Middle frontal gyrus (tissue), 1 donor: ENCODE measurements at regions not wholly inside any gene's neighbourhood (a gene's known extent, or its start where the extent isn't known, plus 50 kb on each side); places are given as distances from the start of the nearest gene placed in this dataset.
A peak's percentile ranks its signal among the peaks of the same experiment; 100 is the strongest.
"Not testable (repeated sequence)": the region's sequence is repeated elsewhere in the genome, so short reads cannot be mapped to it uniquely, and the experiment has no call there.

Source experiments
- DNase-seq: peaks from one replicate; pipeline ENCODE4 v3.0.0-alpha.2; 2015; ENCODE audit warnings: low spot score; ENCODE audit errors: extremely low spot score

DNA sequence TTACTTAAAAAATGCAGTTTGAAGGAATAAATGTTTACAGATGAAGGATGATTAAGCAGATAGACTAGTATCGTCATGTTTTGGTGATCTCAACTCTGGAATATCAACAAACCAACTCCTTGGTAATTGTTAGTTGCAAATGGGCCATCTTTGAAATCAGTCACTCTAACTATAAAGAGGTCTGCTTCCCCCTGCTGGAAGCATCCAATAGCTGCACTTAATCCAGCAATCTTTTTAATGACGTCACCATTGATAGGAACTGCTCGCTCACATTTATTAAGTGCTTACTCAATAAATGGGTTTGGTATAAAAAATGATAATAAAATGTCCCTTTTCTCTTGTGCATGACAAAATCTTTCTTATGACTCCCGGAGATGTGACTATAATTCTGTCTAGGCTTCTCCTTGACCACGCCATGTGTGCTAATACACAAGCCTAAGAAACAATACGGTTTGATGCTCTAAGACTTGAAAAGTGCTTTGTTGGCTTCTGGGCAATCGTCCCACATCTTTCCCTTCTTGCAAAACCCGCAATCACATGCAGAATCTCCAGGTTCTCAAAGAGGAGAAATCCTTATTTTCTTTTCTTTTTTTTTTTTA, 227.6 kb upstream of the POU1F1 start:
- DNase-seq, result no peak

DNA sequence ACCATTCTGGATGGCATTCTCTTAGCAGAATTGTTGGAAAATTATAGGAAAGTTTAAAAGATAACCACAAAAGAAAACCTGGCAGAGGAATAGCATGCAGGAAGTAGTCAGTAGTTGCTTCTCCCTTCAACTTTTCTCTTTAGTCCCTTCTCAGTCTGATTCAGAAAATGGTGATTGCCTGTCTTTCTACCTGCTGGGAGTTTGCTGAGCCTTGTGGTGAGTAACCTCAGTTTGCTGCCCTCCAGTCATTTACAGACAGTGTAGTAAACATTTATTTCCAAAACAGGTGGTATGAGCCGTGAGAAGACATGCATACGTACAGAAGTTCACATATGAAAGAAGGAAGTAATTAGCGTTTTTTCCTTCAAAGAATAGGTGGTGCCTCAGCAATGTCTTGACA, 224.7 kb upstream of the POU1F1 start:
- DNase-seq, result no peak

DNA sequence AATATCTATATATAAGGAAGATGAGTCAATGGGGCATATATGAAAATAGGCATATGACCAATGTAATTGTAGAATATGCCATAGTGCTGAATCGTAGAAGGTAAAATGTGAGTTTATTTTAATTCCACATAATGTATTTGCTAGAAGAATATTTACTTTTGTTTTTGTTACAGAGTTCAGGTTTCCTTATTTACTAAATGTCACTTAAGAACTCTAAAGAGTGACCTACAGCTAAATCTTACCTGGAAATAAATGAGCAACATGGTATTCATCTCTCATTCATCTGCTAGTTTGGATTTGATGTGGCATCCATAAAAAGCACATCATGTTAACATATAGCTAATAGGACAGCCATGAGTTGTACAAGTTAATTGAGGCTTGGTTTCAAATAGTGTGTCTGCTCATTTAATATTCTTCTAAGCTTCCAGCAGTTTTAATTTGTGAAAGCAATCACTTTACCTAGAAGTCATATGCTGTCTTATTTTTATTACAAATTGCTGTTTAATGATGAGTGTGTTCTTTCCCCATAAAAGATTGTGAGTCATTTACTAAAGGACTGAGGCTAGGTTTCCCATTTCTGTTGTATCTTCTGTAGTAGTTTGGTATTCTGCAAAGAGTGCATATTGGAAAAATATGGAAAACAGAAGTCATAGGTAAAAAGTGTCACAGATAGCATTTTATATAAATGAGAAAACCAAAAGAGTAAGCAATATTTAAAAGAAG, 222.1 kb upstream of the POU1F1 start:
- DNase-seq, result no peak

DNA sequence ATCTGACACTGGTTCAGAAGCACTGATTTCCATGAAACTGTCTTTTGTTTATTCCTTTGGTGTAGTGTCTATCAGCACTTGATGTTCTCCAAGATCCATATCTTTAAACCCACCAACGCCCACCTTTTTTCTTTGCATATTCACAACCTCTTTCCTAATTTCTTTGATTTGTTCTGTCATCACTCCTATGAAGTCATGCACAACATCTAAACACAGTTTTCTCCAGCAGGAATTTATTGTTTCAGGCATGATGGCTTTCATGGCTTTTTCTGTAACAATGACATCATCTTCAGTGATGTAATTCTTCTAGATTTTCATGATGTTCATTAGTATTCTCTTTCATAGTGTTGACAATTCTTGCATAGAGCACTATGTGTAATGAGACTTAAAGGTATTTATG, 219.6 kb upstream of the POU1F1 start:
- DNase-seq, result no peak

DNA sequence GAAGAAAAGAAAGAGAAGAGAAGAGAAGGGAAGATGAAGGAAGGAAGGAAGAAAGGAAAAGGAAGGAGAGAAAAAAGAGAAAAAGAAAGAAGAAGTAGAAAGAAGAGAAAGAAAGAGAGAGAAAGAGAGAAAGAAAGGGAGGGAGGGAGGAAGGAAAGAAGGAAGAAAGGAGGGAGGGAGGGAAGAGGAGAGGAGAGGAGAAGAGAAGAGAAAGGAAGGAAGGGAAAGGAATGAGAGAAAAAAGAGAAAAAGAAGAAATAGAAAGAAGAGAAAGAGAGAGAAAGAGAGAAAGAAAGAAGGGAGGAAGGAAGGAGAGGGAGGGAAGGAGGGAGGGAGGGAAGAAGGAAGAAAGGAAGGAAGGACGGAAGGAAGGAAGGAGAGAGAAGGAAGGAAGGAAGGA, 217.9 kb upstream of the POU1F1 start:
- no peak for DNase-seq

DNA sequence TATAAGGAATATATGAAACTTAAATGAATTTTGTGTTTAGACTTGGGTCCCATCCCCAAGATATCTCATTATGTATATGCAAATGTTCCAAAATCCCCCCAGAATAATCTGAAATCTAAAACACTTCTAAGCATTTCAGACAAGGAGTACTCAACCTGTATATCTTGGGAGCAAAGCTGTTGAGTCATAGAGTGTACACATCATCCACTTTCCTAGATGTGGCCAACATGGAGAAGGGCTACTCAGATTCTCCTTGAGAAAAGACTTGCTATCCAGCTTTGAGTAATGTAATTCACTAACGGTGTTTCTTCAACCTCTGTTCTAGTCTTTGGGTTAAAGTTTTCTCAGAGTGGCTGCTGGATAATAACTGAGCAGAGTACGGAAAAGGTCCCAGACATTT, 215.5 kb upstream of the POU1F1 start:
- no peak for DNase-seq

DNA sequence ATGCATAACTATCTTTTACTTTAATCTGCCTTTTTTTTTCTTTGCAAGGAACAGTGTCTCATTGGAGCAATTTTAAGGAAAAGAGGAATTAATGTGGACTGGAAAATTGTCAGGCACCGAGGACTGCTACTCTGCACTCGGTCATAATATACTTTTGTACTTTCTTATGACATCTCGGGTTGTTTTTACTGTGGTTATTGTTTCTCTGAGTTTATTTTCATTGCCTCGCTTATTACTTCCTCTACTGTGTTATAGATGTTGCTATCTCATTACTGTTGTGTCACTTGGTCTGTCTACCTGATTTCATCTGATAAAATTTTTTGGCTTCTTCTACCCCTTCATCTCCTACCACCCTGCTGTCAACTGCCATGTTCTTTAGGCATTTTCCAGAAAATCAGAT, 213.5 kb upstream of the POU1F1 start:
- DNase-seq, result no peak

DNA sequence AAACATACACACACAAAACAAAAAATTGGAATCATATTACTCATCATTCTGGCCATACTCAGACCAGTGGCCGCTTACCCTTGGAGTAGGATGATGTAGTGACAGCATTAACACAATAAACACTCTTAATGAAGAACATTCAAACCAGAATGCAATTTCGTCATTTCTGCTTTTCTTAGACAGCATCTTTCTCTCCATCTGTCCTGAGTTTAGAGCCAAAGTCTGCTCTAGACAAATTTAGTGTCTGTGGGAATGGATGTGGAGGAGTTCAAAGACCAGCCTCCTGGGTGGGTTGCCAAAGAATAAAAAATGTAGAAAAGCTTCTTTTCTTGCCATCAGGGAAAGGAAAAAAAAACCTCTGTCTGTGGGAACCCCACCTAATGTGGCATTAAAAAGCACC, 212.4 kb upstream of the POU1F1 start:
- peak; percentile 12 for DNase-seq

DNA sequence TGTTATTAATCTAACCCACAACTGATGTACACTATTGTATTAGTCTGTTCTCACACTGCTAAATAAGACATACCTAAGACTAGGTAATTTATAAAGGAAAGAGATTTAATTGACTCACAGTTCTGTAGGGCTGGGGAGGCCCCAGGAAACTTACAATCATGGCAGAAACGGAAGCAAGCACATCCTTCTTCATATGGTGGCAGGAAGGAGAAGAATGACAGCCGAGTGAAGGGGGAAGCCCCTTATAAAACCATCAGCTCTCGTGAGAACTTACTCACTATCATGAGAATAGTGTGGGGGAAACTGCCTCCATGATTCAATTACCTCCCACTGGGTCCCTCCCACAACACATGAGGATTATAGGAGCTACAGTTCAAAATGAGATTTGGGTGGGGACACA, 210.3 kb upstream of the POU1F1 start:
- not testable (repeated sequence) for DNase-seq

DNA sequence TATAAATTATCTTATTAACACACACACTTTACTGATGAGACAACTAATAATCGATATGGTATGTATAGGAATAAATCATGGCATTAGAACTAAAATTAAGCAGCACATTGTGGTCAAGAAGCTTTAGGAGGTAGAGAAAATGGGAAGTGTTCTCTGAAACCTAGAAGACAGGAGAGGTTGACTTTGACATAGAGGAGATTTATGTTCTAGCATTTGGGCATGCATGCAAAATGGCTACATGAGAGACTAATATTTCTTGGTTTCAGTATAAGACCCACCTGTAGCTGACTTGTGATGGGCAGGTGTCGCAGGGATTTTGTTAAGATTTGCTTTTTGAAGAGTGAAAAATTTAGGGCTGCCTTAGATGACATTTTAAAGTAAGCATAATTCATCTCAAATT, 209.7 kb upstream of the POU1F1 start:
- DNase-seq, result no peak

DNA sequence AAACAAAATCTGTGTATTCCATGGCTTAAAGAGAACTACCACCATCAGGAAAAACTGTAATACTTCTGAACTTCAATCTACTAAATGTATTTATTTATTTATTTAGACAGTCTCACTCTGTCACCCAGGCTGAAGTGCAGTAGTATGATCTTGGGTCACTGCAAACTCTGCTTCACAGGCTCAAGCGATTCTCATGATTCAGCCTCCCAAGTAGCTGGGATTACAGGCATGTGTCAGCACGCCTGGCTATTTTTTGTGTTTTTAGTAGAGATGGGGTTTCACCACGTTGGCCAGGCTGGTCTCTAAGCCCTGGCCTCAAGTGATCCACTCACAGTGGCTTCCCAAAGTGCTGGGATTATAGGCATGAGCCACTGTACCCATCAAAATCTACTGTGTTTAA, 202.3 kb upstream of the POU1F1 start:
- DNase-seq, result no peak

DNA sequence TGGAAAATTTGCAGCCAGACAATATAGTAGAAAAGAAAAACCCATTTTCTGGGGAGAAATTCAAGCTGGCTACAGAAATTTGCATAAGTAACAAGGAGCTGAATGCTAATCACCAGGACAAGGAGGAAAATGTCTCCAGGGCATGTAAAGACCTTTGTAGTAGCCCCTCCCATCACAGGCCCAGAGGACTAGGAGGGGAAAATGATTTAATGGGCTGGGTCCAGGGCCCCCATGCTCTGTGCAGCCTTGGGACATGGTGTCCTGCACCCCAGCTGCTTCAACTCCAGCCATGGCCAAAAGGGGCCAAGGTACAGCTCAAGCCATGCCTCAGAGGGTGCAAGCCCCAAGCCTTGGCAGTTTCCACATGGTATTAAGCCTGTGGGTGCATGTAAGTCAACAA, 197.6 kb upstream of the POU1F1 start:
- DNase-seq, result no peak

DNA sequence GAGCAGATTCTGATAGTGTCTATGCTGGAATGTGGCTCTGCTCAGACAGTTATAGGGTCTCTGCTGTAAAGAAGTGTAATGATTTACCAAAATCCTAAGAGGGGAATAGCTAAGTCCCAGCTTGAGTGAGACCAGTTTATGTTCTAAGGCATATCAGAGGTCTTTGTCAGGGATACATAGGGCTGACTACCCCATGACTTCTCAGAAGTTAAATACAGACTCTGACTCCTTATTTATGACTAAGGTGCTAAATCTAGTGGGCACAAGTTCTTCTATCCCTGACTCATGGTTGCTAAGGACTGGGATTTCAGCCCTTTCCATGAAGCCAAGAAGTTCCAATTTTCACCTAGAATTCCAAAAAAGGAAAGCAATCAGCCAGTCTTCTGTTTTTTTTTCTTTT, 192.6 kb upstream of the POU1F1 start:
- no peak for DNase-seq

DNA sequence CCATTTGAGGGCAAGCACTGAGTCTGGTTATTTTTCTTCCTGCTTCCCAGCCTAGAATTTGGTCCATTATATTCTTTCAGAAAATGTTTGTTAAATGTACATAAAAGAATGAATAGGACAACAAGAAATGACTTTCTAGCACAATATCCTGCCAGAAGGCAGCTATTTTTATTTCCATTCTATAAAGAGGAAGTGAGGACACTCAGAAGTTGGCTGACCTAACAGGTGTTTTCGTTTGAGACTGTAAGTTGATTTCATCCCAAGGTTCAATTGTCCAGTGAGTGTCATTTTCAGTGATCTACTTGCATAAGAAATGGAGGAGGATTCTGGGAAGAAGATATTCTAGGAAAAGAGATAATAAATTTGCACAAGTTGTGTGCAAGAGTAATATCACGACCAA, 191.9 kb upstream of the POU1F1 start:
- no peak for DNase-seq

DNA sequence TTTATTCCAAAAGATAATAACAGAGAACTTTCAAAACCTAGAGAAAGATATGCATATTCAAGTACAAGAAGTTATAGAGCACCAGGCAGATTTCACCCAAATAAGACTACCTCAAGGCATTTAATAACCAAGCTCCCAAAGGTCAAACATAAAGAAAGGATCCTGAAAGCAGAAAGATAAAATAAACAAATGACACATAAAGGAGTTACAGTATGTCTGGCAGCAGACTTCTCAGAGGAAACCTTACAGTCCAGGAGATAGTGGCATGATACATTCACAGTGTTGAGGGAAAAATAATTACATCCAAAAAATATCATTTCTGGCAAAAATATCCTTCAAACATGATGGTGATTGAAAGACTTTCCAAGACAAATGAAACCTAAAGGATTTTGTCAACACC, 185.8 kb upstream of the POU1F1 start:
- DNase-seq, result no peak

DNA sequence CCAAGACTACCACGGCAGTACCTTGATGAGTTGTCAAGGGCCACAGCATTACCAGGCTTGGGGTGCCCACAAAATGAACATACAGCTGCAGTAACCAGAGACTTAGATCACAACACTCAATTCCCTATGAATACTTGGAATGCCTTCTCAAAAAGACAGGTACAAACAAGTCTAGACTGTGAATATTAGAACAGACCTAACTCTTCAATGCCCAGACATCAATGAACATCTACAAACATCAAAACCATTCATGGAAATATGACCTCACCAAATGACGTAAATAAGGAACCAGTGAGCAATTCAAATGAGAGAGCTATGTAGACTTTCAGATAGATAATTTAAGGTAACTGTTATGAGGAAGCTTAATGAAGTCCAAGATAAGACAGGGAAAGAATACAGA, 185.1 kb upstream of the POU1F1 start:
- DNase-seq, result no peak

DNA sequence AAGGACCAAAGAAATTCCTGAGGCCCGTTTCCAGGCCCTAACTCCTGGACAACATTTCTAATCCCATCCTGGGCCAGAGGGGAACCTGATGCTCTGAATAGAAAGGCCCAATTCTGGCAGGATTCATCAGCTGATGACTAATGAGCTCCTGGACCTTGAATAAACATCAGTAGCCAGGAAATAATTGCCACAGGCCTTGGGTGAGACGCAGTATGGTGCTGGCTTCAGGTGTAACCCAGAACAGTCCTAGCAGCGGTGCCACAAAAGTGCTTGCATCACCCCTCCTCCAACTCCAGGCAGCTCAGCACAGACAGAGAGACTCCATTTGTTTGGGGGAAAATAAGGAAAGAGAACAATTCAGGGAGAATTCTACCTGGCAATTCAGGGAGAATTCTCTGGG, 184.7 kb upstream of the POU1F1 start:
- no peak for DNase-seq

DNA sequence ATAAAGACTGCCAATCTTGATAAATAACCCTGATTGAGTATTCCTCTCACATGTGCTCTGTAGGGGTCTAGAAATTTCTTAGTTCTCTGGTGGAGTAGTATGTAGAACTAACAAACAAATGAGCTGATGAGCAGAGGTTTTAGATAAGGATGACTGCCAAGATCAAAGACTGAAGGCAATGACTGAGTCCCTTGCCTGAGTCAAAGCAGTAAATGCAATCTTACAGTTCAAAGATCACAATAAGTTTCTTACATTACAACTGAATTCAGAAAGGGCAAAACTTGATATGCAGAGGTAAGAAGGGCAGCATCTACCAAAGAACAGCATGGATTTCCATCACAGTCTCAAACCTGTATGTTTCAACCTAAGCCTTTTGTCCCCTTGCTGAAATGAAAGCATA, 172.2 kb upstream of the POU1F1 start:
- no peak for DNase-seq

DNA sequence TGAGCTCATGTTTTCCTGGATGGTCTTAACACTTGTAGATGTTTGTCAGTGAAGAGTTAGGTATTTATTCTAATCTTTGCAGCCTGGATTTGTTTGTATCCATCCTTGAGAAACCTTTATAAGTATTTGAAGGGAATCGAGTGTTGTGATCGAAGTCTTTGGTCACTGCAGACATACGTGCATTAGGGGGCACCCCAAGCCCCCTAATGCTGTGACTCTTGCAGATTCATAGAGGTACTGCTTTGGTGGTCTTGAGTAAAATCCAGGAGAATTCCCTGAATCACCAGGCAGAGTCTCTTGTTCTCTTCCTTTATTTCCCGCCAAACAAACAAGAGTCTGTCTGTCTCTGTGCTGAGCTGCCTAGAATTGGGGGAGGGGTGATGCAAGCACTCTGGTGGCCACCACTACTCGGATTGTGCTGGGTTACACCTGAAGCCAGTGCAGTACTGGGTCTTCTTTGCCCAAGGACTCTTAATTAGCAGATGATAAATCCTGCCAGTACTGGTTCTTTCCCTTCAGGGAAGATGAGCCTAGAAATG, 170.5 kb upstream of the POU1F1 start:
- no peak for DNase-seq

DNA sequence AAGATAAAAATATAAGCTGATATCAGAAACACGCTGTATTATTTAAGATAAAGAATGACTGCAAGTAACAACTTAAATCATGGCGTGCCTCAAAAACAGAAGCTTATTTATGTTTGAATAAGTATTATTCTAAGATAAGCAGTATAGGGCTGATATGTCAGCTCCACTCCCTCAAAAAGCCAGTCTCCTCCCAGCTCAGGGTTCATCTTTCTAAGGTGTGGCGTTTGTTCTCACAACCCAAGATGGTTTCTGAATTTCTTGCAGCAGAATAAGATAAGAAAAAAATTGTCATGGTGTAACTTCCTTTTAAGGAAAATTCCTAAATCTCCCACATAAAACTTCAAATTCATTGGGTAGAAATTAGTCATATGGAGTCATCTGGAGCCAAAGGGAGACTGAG, 166.1 kb upstream of the POU1F1 start:
- no peak for DNase-seq

DNA sequence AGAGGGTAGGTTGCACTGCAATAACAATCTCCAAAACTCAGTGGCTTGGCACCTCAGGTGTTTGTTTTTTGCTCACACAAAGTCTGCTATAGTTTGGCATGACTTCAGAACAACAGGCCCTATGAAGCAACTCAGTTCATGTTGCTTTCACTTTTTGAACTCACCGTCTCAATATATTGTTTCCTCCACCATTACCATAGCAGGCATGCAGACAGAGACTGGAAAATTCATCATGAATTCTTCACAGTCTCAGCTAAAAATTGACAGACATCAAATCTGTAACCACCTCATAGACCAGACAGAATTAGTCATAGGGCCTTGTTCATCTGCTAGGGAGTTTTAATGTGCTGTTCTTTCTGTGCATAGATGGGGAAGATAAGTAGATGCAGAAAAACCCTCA, 161.4 kb upstream of the POU1F1 start:
- DNase-seq, result no peak

DNA sequence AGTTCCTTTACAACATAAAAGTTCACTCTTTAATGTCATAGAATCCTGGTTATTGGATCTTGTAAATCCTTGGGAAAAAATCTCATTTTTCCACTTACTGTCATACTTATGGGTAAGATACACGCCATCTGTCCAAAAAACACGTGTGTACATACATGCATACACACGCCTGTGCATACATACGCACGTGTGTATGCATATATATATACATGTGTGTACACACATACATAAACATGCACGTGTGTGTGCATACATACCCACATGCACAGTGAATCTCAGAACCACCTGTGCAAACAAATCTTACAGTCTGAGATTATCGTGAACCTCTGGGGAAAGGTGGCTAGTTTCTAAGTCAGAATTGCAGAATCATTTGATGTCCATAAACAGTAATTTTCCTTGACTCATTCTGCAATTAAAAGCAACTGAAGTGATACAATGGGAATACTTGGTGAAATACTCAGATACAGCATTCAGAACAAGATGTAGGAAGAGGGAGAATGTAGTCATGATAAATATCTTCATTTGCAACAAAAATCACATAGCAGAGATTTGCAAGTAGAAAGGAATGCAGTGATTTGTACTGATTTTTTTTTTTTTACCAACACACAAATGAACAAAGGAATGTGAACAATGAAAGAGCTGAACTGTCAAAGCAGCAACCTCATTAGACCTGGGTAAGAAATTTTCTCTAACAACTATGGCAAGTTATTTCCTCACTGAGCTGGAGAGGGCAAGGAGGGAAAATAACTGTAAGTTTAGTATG, 160.6 kb upstream of the POU1F1 start:
- DNase-seq, result no peak
